H9 (cell line): ENCODE measurements at regions not wholly inside any gene's neighbourhood (a gene's known extent, or its start where the extent isn't known, plus 50 kb on each side); places are given as distances from the start of the nearest gene placed in this dataset.

Source experiments
- DNase-seq: peaks from one replicate; pipeline ENCODE4 v3.0.0-alpha.2; 2017
- H2AFZ ChIP-seq: one replicate; pipeline ENCODE4 v1.6.1; 2013; ENCODE audit warnings: mild to moderate bottlenecking, low read length, control low read depth, moderate library complexity
- H2AK5ac ChIP-seq: 2 replicates; pipeline ENCODE4 v1.6.1; 2013; ENCODE audit warnings: low read length, control low read depth, mixed read lengths; ENCODE audit not compliant: insufficient read length
- H2BK120ac ChIP-seq: one replicate; pipeline ENCODE4 v1.6.1; 2013; ENCODE audit warnings: low read depth, mild to moderate bottlenecking, low read length, control low read depth, inconsistent platforms; ENCODE audit not compliant: poor library complexity, severe bottlenecking
- H2BK12ac ChIP-seq: 2 replicates; pipeline ENCODE4 v1.6.1; 2013; ENCODE audit warnings: low read length, control low read depth, mixed read lengths, low read depth; ENCODE audit not compliant: insufficient read length
- H2BK15ac ChIP-seq: 2 replicates; pipeline ENCODE4 v1.6.1; 2013; ENCODE audit warnings: low read depth, low read length, control low read depth
- H2BK20ac ChIP-seq: one replicate; pipeline ENCODE4 v1.6.1; 2013; ENCODE audit warnings: low read depth, mild to moderate bottlenecking, low read length, control low read depth, inconsistent platforms; ENCODE audit not compliant: poor library complexity, severe bottlenecking
- H2BK5ac ChIP-seq: 2 replicates; pipeline ENCODE4 v1.6.1; 2013; ENCODE audit warnings: low read length, control low read depth, mixed read lengths; ENCODE audit not compliant: insufficient read length
- H3K14ac ChIP-seq: 2 replicates; pipeline ENCODE4 v1.6.1; 2013; ENCODE audit warnings: low read length, control low read depth; ENCODE audit not compliant: insufficient read depth
- H3K18ac ChIP-seq: 2 replicates; pipeline ENCODE4 v1.6.1; 2013; ENCODE audit warnings: low read depth, mild to moderate bottlenecking, mixed read lengths, low read length, control low read depth; ENCODE audit not compliant: insufficient read length
- H3K23ac ChIP-seq: 2 replicates; pipeline ENCODE4 v1.6.1; 2013; ENCODE audit warnings: low read length, control low read depth, mixed read lengths, low read depth; ENCODE audit not compliant: insufficient read length
- H3K23me2 ChIP-seq: 2 replicates; pipeline ENCODE4 v1.6.1; 2013; ENCODE audit warnings: low read depth, mild to moderate bottlenecking, mixed read lengths, low read length, control low read depth; ENCODE audit not compliant: insufficient read length, poor library complexity, severe bottlenecking
- H3K27ac ChIP-seq: 2 replicates; pipeline ENCODE4 v1.5.1; 2013; ENCODE audit warnings: low read length, control low read depth, mixed read lengths, low read depth; ENCODE audit not compliant: insufficient read length
- H3K27me3 ChIP-seq: 2 replicates; pipeline ENCODE4 v1.6.1; 2013; ENCODE audit warnings: low read length, control low read depth, inconsistent platforms; ENCODE audit not compliant: insufficient read depth
- H3K4ac ChIP-seq: 2 replicates; pipeline ENCODE4 v1.6.1; 2013; ENCODE audit warnings: low read depth, mild to moderate bottlenecking, control low read depth, inconsistent platforms, low read length, moderate library complexity
- H3K4me1 ChIP-seq: 2 replicates; pipeline ENCODE4 v1.6.1; 2013; ENCODE audit warnings: low read length, control low read depth, inconsistent platforms; ENCODE audit not compliant: insufficient read depth
- H3K4me2 ChIP-seq: 2 replicates; pipeline ENCODE4 v1.6.1; 2013; ENCODE audit warnings: low read length, control low read depth, mixed read lengths; ENCODE audit not compliant: insufficient read length, insufficient read depth
- H3K56ac ChIP-seq: 2 replicates; pipeline ENCODE4 v1.6.1; 2013; ENCODE audit warnings: low read depth, mild to moderate bottlenecking, mixed read lengths, low read length, control low read depth; ENCODE audit not compliant: insufficient read length
- H3K79me1 ChIP-seq: 2 replicates; pipeline ENCODE4 v1.6.1; 2013; ENCODE audit warnings: low read depth, mild to moderate bottlenecking, moderate library complexity, low read length, control low read depth, inconsistent platforms; ENCODE audit not compliant: insufficient read depth, poor library complexity, severe bottlenecking
- H3K79me2 ChIP-seq: 2 replicates; pipeline ENCODE4 v1.6.1; 2013; ENCODE audit warnings: low read length, control low read depth, inconsistent platforms; ENCODE audit not compliant: insufficient read depth
- H3K9ac ChIP-seq: 2 replicates; pipeline ENCODE4 v1.6.1; 2013; ENCODE audit warnings: low read length, control low read depth, mixed read lengths; ENCODE audit not compliant: insufficient read length; ENCODE audit errors: extremely low read depth
- H3K9me3 ChIP-seq: one replicate; pipeline ENCODE4 v1.6.1; 2013; ENCODE audit warnings: low read depth, low read length, inconsistent platforms; ENCODE audit not compliant: control insufficient read depth
- H3T11ph ChIP-seq: one replicate; pipeline ENCODE4 v1.6.1; 2013; ENCODE audit warnings: mild to moderate bottlenecking, low read length, control low read depth, inconsistent platforms
- H4K20me1 ChIP-seq: one replicate; pipeline ENCODE4 v1.6.1; 2013; ENCODE audit not compliant: control insufficient read depth, insufficient read length, insufficient read depth
- H4K5ac ChIP-seq: 2 replicates; pipeline ENCODE4 v1.6.1; 2013; ENCODE audit warnings: low read depth, mild to moderate bottlenecking, mixed read lengths, low read length, control low read depth; ENCODE audit not compliant: insufficient read length
- H4K8ac ChIP-seq: replicated peaks from 2 replicates; pipeline ENCODE4 v1.6.1; 2013; ENCODE audit warnings: low read length, control low read depth, mixed read lengths, low read depth; ENCODE audit not compliant: insufficient read length
- H4K91ac ChIP-seq: 2 replicates; pipeline ENCODE4 v1.6.1; 2013; ENCODE audit warnings: low read depth, mild to moderate bottlenecking, moderate library complexity, mixed read lengths, low read length, control low read depth; ENCODE audit not compliant: insufficient read length
- H3K27ac Mint-ChIP-seq, 3 experiments: 2 replicates in 2 of 3; 3 replicates in 1 of 3; pipeline ENCODE4 v1.8.0; 2020 to 2021; ENCODE audit warnings: mixed read lengths in 3 of 3, mild to moderate bottlenecking in 1 of 3, moderate library complexity in 1 of 3
- H3K27me3 Mint-ChIP-seq: 2 replicates; pipeline ENCODE4 v1.8.0; 2021; ENCODE audit warnings: low read depth, mild to moderate bottlenecking, moderate library complexity, mixed read lengths
- H3K36me3 Mint-ChIP-seq, 3 experiments: 2 replicates in 2 of 3; 3 replicates in 1 of 3; pipeline ENCODE4 v1.8.0; 2020 to 2021; ENCODE audit warnings: low read depth in 3 of 3, mixed read lengths in 3 of 3; ENCODE audit not compliant: insufficient read depth in 1 of 3
- H3K4me1 Mint-ChIP-seq, 2 experiments: 2 replicates each; pipeline ENCODE4 v1.8.0; 2020; ENCODE audit warnings: mixed read lengths in 2 of 2
- H3K4me3 Mint-ChIP-seq, 2 experiments: 2 replicates in 1 of 2; 3 replicates in 1 of 2; pipeline ENCODE4 v1.8.0; 2020 to 2021; ENCODE audit warnings: mild to moderate bottlenecking in 2 of 2, mixed read lengths in 2 of 2, moderate library complexity in 1 of 2
- H3K9me3 Mint-ChIP-seq, 2 experiments: 2 replicates in 1 of 2; 3 replicates in 1 of 2; pipeline ENCODE4 v1.8.0; 2020; ENCODE audit warnings: mild to moderate bottlenecking in 2 of 2, mixed read lengths in 2 of 2, moderate library complexity in 1 of 2
- CTCF ChIP-seq: fragments of 200-600 bp; sonication (generic); conservative IDR thresholded peaks from 3 replicates; pipeline ENCODE4 v1.8.0; 2021; ENCODE audit warnings: antibody characterized with exemption, mild to moderate bottlenecking
- WGBS: extraction: QIAGEN DNeasy Blood & Tissue Kit; methylation state at CpG from one replicate; pipeline ENCODE4 v1.1.7; 2013; ENCODE audit warnings: missing lambda C conversion rate, low lambda C conversion rate, mixed read lengths; ENCODE audit not compliant: insufficient read length; ENCODE audit errors: extremely low coverage; 5-methylcytosine and 5-hydroxymethylcytosine counted together

DNA sequence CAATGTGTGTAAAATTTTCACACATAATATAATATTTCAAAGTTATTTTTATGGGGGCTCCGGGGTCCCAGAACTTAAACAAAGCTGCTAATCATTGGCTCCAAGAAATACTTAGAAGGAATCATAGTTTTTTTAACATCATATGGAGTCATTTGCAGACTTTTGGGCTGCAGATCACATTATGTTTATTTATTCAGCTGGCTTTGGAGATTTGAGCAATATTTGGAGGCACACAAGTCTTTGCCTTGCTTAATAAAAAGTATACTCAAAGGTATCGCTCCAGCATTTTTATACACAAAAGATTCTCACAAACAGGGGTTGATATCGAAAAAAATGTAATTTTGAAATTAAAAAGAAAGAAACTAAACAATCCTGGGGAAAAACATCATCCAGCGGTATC, 382.5 kb upstream of the TENM3 start:
- H3K23me2 ChIP-seq = no peaks in the 10 kb centered on the region
- no peaks in the 10 kb centered on the region for H3K4me1 ChIP-seq
- H3K27ac Mint-ChIP-seq = no peak overlapping the region
- no peak overlapping the region for H2BK120ac ChIP-seq
- no peak overlapping the region for H2BK15ac ChIP-seq
- no peak overlapping the region for H2BK12ac ChIP-seq
- H3K9ac ChIP-seq = no peak overlapping the region
- H4K91ac ChIP-seq = no peak overlapping the region
- no peak overlapping the region for H3K23ac ChIP-seq
- H3K4me1 Mint-ChIP-seq = no peaks in the 10 kb centered on the region; a peak in 1 of 4 replicates
- H2BK20ac ChIP-seq = no peak overlapping the region
- H3K27me3 ChIP-seq = no peaks in the 10 kb centered on the region
- no peak overlapping the region for H3K18ac ChIP-seq
- H3K56ac ChIP-seq = no peak overlapping the region
- no peak overlapping the region for H2AFZ ChIP-seq
- no peak for TF ChIP-seq CTCF
- no peak overlapping the region for H2AK5ac ChIP-seq
- no peaks in the 10 kb centered on the region for H3K9me3 Mint-ChIP-seq
- no peaks in the 10 kb centered on the region for H3K79me2 ChIP-seq
- no peak overlapping the region for H2BK5ac ChIP-seq
- no peaks in the 10 kb centered on the region for H3K9me3 ChIP-seq
- H3K27ac ChIP-seq = no peak overlapping the region
- no peaks in the 10 kb centered on the region for H3K27me3 Mint-ChIP-seq
- no peak overlapping the region for H3T11ph ChIP-seq
- no CpG with 5 or more reads among the region's 4 CpGs for whole genome bisulfite sequencing
- no peak overlapping the region for H3K4ac ChIP-seq
- no peaks in the 10 kb centered on the region for H3K79me1 ChIP-seq
- no peak overlapping the region for H3K14ac ChIP-seq
- H4K20me1 ChIP-seq = no peaks in the 10 kb centered on the region
- H4K8ac ChIP-seq = no peak overlapping the region
- no peak overlapping the region for H3K4me3 Mint-ChIP-seq
- no peaks in the 10 kb centered on the region for H3K36me3 Mint-ChIP-seq
- H3K4me2 ChIP-seq = no peak overlapping the region
- H4K5ac ChIP-seq = no peak overlapping the region
- DNase-seq = no peak
